HG03095 (cell line): ENCODE measurements at regions not wholly inside any gene's neighbourhood (a gene's known extent, or its start where the extent isn't known, plus 50 kb on each side); places are given as distances from the start of the nearest gene placed in this dataset.
"Not testable (repeated sequence)": the region's sequence is repeated elsewhere in the genome, so short reads cannot be mapped to it uniquely, and the experiment has no call there.

ENCODE experiments used
- ATAC-seq: cut with Tn5 transposase; IDR thresholded peaks from one replicate; pipeline ENCODE4 v1.9.1; 2021; ENCODE audit warnings: moderate library complexity; ENCODE audit not compliant: unreplicated experiment

DNA sequence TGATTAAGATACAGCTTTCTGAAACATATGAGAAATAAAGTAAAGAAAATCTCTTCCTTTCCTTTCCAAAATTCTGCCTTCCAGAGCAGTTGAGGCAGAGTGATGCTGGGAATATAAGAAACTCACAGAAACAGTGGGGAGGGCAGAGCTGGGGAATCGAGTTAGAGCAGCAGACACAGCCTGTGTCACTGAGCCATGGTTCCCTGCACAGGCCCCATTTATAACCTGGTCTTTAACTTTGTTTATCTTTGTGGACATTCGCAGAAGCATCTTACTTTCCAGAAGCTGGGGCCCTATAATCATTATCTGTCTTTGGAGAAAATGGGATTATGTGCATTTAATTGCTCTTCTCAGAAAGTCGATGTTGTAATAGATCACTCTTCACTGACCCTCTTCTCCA lies 349.1 kb downstream of the SETD4 start:
- ATAC-seq, result no peak

DNA sequence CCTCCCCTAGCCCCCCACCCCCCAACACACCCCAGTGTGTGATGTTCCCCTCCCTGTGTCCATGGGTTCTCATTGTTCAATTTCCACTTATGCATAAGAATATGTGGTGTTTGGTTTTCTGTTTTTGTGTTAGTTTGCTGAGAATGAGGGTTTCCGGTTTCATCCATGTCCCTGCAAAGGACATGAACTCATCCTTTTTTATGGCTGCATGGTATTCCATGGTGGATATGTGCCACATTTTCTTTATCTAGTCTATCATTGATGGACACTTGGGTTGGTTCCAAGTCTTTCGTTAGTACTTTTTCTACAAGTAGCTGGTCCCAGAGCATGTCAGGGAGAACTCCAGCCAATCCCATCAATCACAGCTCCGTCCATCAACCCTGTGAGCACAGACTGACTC lies 350.3 kb downstream of the SETD4 start:
- ATAC-seq, result not testable (repeated sequence)

DNA sequence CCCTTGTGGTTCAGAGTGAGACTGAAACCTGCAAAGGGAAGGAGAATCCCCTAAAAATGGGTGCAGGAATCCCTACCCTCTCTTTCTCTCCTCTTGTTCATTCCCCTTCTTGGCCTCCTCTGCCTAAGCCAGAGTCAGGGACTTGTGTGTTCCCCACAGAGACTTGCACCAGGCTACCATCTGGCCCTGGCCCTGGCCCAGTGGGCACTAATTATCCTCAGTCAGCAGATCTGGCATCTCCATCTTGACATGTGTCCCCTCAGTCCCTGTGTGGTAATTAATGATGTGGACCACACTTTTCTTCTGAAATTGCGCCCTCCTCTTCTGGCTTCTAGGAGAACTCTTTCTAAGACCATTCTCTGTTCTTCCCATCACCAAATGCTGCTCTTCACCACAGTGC lies 354.4 kb downstream of the SETD4 start:
- no peak for ATAC-seq

DNA sequence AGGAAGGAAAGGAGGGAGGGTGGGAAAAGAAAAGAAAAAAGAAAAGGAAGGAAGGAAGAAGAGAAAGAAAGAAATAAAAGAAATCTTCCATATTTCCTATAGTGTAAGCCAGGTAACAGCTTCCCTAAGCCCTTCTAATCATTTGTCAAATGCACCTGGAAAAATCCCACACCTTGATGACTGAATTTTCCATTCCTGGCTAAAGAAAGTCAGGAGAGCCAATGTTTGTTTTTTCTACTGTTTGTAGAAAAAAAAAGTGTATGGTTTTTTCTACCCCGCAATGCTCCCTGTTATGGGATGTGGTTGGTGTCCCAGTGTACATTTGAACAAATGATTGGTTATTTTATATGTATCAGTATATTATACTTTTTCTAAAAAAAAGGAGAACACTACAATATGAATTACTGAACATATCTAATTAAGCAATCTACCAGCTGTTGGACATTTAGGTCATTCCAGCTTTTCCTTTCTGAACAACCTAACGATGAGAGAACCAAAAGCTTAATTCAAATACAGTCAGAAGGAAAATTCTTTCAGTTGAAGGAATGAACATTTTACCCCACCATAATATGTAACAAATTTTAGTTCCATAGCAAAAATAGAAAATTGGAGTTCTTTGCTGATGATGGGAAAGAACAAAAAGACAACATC lies 355.0 kb downstream of the SETD4 start:
- ATAC-seq, result no peak

DNA sequence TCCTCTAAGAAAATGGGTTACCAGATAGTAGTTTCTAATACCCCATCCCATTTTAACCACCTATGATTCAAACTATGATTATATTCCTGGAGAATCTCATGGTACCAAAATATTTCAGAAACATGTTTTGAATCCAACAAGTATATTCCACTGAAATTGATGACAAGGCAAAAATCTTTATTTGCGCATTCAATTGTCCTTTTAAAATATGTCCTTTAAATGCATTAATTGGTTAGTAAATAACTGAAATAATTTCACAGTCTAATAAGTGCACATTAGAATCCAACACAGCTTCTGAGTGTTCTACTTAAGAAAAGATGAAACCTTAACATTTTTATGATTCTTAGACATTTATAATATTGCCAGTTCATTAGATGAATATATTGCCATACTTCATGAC lies 356.6 kb downstream of the SETD4 start:
- ATAC-seq, result no peak

DNA sequence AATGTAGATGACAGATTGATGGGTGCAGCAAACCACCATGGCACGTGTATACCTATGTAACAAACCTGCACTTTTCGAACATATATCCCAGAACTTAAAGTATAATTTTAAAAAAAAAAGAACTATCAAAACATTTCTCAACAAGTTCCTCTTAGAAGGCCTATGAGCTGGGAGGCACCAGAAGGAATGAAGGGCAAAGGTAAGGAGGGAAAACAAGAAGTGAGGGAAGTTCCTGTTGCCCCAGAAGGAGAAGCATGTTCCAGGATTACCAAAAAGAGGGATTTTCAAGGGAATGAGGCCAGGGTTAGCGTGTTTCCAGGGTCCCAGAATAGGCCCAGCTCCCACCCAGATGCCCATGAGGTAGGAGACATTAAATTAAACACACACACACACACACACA lies 361.0 kb downstream of the SETD4 start:
- ATAC-seq, result no peak

DNA sequence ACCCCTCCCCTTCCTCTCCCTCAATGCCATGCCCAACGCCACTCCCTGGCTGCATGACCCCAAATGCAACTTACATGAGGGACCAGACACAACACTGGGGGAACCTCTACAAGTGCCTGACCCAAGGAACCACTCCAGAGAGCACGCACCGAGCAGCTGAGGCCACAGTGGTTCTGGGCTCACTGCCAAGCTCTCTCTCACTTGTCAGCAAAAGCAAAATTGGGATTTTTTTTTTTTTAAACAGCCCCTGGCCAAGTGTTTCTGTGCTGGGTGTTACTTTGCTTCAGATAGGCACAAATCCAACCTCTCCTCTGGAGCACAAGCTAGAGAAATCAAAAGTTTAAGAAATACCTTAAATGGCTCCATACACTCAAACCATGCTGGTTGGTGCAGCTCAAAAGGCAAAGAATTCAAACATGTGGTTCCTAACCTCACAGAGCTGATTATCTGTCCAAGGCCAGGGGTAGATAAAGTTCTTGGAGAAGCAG lies 363.0 kb downstream of the SETD4 start:
- no peak for ATAC-seq

DNA sequence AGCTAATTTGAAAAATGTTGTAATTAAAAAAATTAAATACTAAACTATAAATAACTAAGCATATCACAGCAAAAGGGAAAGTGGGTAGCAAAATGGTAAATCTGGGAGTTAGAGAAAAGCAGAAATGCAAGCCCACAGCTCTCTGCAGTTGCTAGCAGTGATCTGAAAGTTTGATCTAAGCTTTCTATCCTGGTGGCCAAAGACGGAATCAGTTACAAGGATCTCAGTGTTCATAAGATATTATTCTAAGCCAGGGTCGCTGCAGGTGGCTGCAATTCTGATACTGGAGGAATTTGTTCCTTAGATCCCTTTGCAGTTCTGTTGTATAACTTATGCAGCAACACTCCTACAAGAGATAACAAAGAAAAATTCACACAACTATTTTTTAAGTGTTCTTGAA lies 363.7 kb downstream of the SETD4 start:
- ATAC-seq, result no peak

DNA sequence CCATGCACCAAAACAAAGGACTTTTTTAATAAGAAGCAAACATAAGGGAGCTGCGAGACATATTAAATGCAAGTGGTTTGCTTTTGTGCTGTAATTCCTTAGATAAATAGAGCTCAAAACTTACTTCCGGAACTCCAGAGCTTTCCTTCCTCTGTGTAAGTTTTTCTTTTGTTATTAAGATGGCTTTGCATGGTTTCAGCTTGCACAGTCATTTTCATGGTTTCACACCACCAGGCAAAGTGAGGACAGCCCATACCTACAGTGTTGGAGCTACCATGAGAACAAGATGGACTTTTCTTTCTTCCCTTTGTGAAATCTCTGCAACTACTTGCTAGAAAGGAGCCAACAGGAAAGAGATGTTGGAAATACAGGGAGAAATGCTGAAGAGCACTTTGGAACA lies 368.0 kb downstream of the SETD4 start:
- ATAC-seq, result no peak

DNA sequence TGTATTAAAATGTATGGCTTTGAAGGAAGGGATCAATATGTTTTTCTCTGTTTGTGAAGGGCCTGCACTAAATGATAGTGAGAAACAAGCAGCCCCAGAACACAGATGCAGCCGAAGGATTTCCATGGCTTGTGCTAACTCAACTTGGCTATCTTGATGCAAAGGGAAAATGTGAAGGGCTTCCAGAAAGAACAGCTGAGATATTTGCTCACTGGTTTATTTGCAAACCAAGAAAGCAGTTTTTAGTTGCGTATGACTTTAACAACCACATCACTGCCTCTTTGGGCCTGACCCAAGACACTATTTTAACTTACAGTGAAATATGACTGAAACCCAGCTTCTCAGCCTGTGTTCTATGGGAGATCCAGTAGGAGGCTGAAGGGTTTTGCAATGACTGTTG lies 369.9 kb downstream of the SETD4 start:
- ATAC-seq, result no peak

DNA sequence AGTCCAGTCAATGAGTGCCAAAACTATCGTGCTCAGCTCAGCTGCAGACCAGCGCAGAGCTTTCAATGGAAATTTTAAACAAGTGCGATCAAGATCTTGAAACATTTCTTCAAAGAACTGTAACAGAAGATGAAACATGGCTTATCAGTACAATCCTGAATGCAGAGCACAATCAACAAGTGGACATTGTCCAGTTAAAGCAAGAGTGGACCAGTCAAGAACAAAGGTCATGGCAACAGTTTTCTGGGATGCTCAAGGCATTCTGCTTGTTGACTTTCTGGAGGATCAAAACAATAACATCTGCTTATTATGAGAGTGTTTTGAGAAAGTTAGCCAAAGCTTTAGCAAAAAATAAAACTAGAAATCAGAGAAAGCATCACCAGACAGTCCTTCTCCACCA lies 374.2 kb downstream of the SETD4 start:
- no peak for ATAC-seq

DNA sequence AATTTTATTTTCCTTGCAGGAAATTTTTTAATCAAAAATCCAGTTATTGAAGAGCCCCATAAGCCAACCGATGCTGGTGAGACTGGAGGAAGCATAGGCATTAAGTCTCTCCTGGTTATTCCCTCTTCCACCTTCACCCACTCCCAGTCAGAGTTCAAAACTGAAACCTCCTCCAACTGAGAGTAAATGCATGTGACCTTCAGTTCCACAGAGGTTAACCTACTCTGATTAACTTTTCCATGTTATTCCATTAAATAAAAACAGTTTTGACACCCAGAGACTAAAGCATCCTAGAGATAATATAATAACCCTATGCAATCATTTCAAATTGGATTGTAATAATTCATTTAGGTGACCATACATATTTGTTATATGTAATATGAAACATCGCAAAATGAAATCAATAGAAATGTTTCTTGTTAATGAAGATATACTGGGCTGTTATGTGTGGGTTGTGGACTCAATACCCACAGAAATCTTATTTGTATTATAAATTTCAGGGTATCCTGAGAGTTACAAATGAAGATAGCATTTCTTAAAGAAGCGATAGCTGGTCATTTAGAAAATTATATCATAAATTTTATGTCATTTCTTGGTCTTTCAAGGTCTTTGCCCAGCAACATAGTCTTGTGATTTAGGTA lies 376.5 kb downstream of the SETD4 start:
- no peak for ATAC-seq

DNA sequence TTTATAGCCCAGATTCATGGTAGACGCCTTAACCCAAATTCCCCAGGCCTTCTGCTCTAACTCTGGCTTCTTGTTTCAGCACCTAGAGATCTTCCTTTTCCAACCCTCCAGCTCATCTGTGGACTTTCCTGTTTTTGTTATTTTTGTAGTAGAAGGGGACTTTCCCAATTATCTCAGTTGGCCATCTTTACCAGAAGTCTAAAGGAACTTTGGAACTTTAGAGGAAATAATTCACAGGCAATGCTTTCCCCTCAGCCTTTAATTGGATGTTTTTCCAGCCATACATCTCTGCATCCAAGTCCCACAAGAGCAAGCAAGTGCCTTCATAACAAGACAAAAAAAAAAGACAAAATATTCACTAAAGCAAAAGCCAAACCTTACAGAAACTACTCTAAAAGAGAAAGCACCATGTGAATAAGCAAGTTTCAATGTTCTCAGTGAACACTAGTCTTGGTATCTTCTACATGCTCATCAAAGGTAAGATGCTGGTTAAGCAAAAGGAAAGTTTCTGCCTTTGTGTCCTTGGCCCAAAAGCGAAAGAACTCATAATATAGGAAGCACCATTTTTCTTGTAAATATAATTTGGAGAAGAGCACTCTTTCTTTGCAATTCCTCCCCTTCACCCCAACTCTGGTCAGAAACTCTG lies 377.3 kb downstream of the SETD4 start:
- ATAC-seq, result no peak

DNA sequence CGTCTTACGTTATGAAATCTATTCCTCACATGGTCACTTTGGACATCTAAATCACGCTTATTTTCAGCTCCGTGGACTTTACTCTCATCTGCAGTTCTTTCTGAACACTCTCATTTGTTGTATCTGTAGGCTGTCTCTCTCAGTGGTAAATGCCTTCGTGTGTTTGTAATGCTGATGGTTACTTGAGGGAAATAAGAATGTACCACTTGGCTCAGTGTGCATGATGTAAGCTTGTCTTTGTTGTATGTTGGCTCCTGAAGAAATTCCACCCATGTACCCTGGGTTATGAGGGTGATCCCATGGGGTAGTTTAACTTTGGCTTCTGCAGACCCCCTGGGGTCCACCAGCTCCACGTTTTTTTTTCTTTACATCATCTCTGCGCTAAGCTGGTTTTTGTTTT lies 378.4 kb downstream of the SETD4 start:
- no peak for ATAC-seq

DNA sequence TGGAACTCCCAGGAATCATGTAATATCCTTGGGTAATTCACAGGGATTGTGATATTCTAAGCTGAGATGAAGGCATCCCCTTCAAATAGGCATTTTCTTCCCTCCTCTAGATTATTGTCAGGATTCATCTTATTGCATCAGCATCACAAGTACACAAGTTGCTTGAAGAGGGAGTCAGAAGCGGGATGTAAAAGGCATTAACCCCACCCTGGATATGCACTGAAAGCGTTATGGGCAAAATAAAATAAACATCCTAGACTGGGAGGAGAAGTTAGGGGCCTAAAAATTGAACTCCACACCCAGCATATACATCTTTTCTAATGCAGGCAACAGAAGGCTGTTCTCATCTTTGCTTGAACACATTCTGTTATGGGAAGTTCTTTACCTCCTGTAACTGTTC lies 381.2 kb downstream of the SETD4 start:
- ATAC-seq, result no peak

DNA sequence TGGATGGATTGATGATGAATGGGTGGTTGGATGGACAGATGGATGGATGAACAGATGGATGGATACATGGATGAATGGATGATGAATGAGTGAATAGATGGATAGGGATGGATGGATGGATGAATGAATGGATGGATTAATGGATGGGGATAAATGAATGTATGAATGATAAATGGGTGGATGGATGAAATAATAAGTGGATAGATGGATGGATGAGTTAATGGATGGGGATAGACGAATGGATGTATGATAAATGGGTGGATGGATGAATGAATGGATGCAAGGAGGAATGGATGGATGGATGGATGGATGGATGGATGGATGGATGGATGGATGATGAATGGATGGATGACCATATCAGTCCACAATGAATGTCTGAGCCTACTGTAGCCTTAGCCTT lies 381.9 kb downstream of the SETD4 start:
- no peak for ATAC-seq

DNA sequence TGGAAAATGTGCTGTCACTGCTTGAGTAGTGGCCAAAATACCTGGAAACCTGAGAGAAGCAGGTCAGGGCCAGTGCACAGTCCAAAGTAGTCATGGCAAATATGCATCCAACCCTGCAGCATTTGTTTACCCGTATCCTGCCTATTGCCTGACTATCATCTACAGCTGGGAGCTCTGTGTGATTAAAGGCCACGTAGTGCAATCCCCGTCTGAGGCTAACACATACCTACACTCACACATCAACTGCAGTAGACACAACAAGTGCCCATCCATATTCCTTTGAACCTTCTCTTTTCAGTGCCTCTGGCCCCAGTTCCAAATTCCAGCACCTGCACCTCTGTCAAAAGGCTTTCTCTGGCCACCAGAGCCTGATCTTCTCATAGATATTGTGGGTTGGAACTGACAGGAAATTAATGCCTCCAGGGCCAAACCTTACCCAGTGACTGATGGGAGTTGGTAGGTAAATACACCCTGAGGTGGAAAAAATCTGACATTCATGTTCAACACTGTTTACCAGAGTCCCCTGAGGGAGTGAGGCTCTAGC lies 383.0 kb downstream of the SETD4 start:
- ATAC-seq, result no peak

DNA sequence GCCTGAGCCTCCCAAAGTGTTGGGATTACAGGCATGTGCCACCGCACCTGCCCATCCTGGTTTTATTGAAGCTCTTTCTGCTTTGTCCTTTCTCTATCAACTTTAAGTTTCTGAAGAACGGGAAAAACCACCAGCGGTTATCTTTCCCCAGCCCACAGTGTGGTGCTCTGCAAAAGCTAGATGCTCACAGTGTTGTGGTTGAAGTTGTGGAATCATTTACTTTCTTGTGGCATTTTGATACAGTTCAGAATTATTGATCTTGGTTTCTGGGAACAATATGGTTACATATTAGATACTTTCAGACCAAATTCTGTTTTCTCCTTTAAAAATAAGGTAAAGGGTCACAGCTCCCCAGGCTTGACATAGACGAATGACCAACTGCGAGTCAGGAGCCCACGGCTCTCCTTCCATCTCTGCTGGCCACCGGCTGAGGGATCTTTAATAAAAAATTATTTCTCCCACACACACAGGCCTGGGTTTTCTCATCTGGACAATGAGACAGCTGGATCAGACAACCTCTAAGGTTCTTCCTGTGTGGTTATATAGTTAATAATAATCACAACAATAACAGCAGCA lies 385.3 kb downstream of the SETD4 start:
- no peak for ATAC-seq

DNA sequence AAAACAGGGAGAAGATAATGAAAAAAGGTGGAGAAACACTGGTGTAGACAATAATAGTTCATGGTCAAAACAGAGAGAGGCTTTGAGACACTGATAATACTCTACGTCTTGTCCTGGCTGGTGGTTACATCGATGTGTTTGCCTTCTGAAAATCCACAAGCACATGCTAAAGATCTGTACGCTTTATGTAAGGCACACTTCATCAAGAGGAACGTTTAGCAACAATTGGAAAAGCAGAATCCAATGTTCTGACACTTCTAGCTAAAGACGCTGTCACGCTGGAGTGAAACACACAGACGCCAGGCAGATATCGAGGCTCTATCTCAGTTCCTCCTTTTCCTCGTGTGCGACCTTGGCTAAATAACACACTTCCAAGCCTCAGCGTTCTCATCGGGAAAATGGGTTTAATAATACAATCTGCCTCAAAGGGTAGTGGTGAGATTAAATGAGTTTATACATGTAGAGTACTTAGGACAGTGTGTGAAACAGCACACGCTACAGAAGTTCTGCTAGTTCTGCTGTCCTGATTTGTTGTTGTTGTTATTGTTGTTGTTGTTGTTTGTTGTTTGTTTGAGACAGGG lies 386.1 kb downstream of the SETD4 start:
- ATAC-seq, result no peak

DNA sequence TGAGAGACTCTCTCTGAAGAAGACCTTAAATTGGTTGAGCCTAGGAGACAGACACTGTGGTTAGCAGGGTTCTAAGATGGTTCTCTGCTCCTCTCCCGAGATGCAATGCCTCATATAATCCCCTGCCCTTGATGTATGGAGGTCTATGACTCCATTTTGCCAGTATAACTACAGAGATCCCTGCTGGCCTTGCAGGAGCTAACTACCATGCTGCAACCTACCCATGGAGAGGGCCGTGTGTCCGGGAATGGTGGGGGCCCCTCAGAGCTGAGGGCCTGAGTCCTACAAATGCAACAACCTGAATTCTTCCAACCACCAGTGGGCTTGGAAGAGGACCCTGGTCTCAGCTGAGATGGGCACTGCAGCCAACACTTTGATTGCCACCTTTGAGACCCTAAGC lies 388.0 kb downstream of the SETD4 start:
- ATAC-seq, result no peak

DNA sequence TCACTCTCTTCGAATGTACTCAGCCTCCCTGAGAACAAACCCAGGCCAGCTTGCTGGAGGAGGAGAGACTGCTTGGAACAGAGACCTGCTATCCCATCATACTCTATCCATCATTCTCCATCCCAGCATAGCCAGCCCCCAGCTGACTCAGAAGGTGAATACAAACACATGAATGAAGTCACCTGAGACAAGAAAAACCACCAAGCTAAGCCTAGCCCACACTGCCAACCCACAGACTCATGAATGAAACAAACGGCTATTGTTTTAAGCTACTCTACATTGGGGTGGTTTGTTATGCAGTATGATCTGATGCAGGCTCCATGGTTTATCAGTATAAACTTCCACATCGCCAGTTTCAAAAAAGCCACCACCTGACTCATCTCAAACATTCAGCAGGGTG lies 395.6 kb downstream of the SETD4 start:
- no peak for ATAC-seq
